ENCODE measurements at regions not wholly inside any gene's neighbourhood (a gene's known extent, or its start where the extent isn't known, plus 50 kb on each side); places are given as distances from the start of the nearest gene placed in this dataset.

- no peak for TF ChIP-seq CTCF (optimal IDR thresholded peaks at IDR 0.05 in 1 of 3, IDR thresholded peaks at IDR 0.05 in 1 of 3, conservative IDR thresholded peaks at IDR 0.05 in 1 of 3; ENCODE audit: extremely low read depth in 1 of 3, insufficient read depth in 2 of 3, low read length in 3 of 3)
- TF ChIP-seq EZH2 (IDR thresholded peaks at IDR 0.05; ENCODE audit: low read length) = no peak
Observed at GRCh38 chr6:131377112-131377705, 195.8 kb upstream of the ARG1 start.
